ENCODE measurements at regions not wholly inside any gene's neighbourhood (a gene's known extent, or its start where the extent isn't known, plus 50 kb on each side); places are given as distances from the start of the nearest gene placed in this dataset.

- no peak overlapping the region for H3K4me3 ChIP-seq
- H3K9me3 ChIP-seq, result no peaks in the 10 kb centered on the region
- TF ChIP-seq POLR2AphosphoS5 (IDR thresholded peaks at IDR 0.05; ENCODE audit: insufficient read depth in 1 of 2, low read depth in 1 of 2) (no peak), CTCF (IDR thresholded peaks at IDR 0.05) (no peak), POLR2A (IDR thresholded peaks at IDR 0.05) (no peak)
- no peaks in the 10 kb centered on the region for H3K27me3 ChIP-seq
- no peak overlapping the region for H3K27ac ChIP-seq
- intact Hi-C loops (cut with DNase I), result no loop called here
- no peaks in the 10 kb centered on the region for H3K36me3 ChIP-seq
- peaks cover 9% of the 10 kb centered on the region for H3K4me1 ChIP-seq
- DNase-seq (ENCODE audit: extremely low spot score in 2 of 2), result no peak
These were observed 183.0 kb downstream of the CETN3 start for GRCh38 chr5:90226433-90227099.

GRCh38 chr5:90224342-90224741 is 185.2 kb downstream of the CETN3 start:
- H3K27ac ChIP-seq, result no peak overlapping the region
- no peaks in the 10 kb centered on the region for H3K27me3 ChIP-seq
- H3K4me1 ChIP-seq, result peaks cover 9% of the 10 kb centered on the region
- TF ChIP-seq POLR2AphosphoS5 (IDR thresholded peaks at IDR 0.05; ENCODE audit: insufficient read depth in 1 of 2, low read depth in 1 of 2) (no peak), POLR2A (IDR thresholded peaks at IDR 0.05) (no peak), CTCF (IDR thresholded peaks at IDR 0.05) (no peak)
- no peaks in the 10 kb centered on the region for H3K9me3 ChIP-seq
- intact Hi-C loops (cut with DNase I), result no loop called here
- no peak overlapping the region for H3K4me3 ChIP-seq
- DNase-seq (ENCODE audit: extremely low spot score in 2 of 2), result no peak
- H3K36me3 ChIP-seq, result no peaks in the 10 kb centered on the region

GRCh38 chr5:90223756-90224155 is 185.8 kb downstream of the CETN3 start:
- TF ChIP-seq POLR2AphosphoS5 (IDR thresholded peaks at IDR 0.05; ENCODE audit: insufficient read depth in 1 of 2, low read depth in 1 of 2) (no peak), CTCF (IDR thresholded peaks at IDR 0.05) (no peak), POLR2A (IDR thresholded peaks at IDR 0.05) (no peak)

GRCh38 chr5:90221951-90222350 is 187.6 kb downstream of the CETN3 start:
- Histone ChIP-seq H3K4me1 (no peaks in the 10 kb centered on the region), H3K27me3 (no peaks in the 10 kb centered on the region), H3K4me3 (no peak overlapping the region), H3K27ac (no peak overlapping the region), H3K36me3 (no peaks in the 10 kb centered on the region), H3K9me3 (no peaks in the 10 kb centered on the region)
- DNase-seq (ENCODE audit: extremely low spot score in 2 of 2), result no peak
- TF ChIP-seq CTCF (IDR thresholded peaks at IDR 0.05), result no peak
- no peak for TF ChIP-seq POLR2A (IDR thresholded peaks at IDR 0.05)
- no peak for TF ChIP-seq POLR2AphosphoS5 (IDR thresholded peaks at IDR 0.05; ENCODE audit: insufficient read depth in 1 of 2, low read depth in 1 of 2)
- intact Hi-C loops (cut with DNase I), result no loop called here

More at GRCh38 chr5:90223756-90224155, 185.8 kb downstream of the CETN3 start:
- no peak overlapping the region for H3K4me3 ChIP-seq
- no peak for DNase-seq (ENCODE audit: extremely low spot score in 2 of 2)
- H3K27ac ChIP-seq, result no peak overlapping the region
- intact Hi-C loops (cut with DNase I), result no loop called here
- no peaks in the 10 kb centered on the region for H3K36me3 ChIP-seq
- H3K9me3 ChIP-seq, result no peaks in the 10 kb centered on the region
- H3K27me3 ChIP-seq, result no peaks in the 10 kb centered on the region
- peaks cover 9% of the 10 kb centered on the region for H3K4me1 ChIP-seq

- Histone ChIP-seq H3K4me1 (no peaks in the 10 kb centered on the region), H3K9me3 (no peaks in the 10 kb centered on the region), H3K27me3 (no peaks in the 10 kb centered on the region), H3K27ac (no peak overlapping the region), H3K4me3 (no peak overlapping the region), H3K36me3 (no peaks in the 10 kb centered on the region)
- DNase-seq (ENCODE audit: extremely low spot score in 2 of 2), result no peak
- intact Hi-C loops (cut with DNase I), result no loop called here
- TF ChIP-seq POLR2AphosphoS5 (IDR thresholded peaks at IDR 0.05; ENCODE audit: insufficient read depth in 1 of 2, low read depth in 1 of 2), result no peak
- no peak for TF ChIP-seq POLR2A (IDR thresholded peaks at IDR 0.05)
- TF ChIP-seq CTCF (IDR thresholded peaks at IDR 0.05), result no peak
These were observed 189.0 kb downstream of the CETN3 start for GRCh38 chr5:90220554-90220953.
